SKM-1 treated with dmso at 0.1 percent for 144 hours (cell line): ENCODE measurements at regions not wholly inside any gene's neighbourhood (a gene's known extent, or its start where the extent isn't known, plus 50 kb on each side); places are given as distances from the start of the nearest gene placed in this dataset.
"Not testable (repeated sequence)": the region's sequence is repeated elsewhere in the genome, so short reads cannot be mapped to it uniquely, and the experiment has no call there.

ENCODE experiments used
- DNase-seq: peaks from one replicate; lab custom pipeline; 2025; ENCODE audit not compliant: unreplicated experiment; lab: John Stamatoyannopoulos, UW

DNA sequence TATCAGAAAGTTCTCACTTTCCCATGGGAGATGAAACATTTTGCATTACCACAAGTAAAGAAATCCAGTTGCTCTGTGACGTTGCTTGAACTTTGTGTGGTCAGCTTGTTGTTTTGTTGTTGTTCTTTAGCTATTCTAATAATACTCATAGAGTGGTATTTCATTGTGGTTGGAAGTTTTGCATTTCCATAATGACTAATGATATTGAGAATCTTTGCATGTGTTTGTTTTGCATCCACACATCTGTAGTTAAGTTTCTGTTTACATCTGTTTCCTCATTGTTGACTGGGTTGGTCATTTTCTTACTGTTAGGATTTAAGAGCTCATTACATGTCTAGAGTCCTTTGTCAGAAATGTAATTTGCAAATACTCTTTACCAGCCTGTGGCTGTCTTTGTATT lies 133.2 kb upstream of the LRRC61 start:
- DNase-seq: not testable (repeated sequence)

DNA sequence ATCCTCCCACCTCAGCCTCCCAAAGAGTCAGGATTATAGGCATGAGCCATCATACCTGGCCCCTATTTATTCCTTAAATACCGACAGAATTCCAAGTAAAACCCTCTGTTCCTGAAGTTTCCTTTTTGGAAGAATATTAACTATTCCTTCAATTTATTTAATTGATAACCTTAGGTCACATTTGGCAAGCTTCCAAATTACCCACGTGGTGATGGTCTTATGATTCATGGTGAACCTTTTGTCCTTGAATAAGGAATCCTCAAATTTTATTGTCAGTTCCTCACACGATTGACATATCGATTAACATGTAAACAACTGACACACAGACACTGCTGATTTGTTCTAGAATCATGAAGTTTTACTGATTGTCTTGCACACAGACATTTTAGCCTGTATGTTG lies 130.6 kb upstream of the LRRC61 start:
- not testable (repeated sequence) for DNase-seq

DNA sequence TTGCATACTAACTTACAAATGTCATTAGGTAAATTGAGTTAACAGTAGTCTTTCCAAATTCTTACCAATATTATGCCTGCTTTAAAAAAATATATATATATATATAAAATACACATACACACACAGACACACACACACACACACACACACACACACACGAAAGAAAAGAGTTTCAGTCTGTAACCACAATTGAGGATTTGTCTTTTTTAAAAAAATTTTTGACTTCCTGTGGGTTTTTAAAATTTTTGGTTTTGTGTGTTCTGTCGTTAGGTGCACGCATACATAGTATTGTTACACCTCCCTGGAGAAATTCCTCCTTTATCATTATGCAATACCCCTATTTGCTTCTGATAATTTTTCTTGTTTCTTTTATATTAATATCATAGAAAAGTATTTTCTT lies 129.3 kb upstream of the LRRC61 start:
- not testable (repeated sequence) for DNase-seq
